GM21723 (cell line): ENCODE measurements at regions not wholly inside any gene's neighbourhood (a gene's known extent, or its start where the extent isn't known, plus 50 kb on each side); places are given as distances from the start of the nearest gene placed in this dataset.
"Not testable (repeated sequence)": the region's sequence is repeated elsewhere in the genome, so short reads cannot be mapped to it uniquely, and the experiment has no call there.

ENCODE experiments used
- ATAC-seq: cut with Tn5 transposase; IDR thresholded peaks from one replicate; pipeline ENCODE4 v1.9.1; 2021; ENCODE audit warnings: mild to moderate bottlenecking, moderate library complexity; ENCODE audit not compliant: unreplicated experiment

DNA sequence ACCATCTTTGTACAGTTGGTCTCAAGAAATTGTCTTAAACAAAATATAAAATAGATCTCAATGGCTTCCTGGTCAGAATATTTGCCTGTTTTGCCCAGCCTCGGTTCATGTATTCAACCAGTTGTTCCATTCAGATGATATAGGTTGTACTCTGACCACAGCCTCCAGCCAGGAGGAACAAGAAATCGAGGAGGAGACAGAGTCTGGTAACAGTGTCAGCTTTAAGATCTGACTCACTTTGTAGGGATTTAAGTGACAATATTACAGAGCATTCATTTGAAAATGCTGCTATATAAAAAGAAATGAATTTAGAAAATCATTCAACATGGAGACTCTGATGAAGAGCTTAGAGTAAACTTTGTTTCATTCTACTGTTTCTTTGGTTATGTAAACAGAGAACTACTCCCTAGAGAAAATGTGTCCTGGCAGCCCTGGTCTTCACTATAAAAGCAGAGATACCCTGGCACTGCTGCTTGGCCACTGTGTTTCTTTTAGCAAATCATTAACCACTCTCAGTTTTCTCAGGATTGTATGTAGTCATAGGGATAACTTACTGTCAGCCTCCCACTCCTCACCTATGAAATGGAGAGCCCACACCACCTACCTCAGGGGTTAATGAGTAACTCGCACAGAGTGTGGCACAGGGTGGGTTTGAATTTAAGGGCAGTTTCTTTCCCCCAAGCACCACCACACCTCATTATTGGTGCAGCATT lies 53.5 kb downstream of the PAGE2 start:
- no peak for ATAC-seq

DNA sequence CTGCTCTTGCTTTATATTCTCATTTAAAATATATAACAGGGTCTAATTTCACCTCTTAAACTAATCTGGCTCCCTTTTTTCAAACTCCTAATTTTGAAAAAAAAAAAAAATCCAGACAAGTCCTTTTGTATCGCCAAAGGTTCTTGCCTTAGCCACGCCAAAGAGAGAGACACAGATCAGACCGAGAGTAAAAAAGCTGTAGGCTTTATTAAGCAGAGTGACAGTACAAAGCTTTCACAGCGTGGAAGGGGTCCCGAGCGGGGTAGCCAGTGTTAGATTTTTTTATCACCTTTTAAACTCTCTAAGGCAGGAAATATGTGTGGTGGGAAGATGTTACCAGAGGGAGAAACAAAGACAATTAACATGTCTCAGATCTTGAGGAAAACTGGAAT lies 54.1 kb downstream of the PAGE2 start:
- no peak for ATAC-seq

DNA sequence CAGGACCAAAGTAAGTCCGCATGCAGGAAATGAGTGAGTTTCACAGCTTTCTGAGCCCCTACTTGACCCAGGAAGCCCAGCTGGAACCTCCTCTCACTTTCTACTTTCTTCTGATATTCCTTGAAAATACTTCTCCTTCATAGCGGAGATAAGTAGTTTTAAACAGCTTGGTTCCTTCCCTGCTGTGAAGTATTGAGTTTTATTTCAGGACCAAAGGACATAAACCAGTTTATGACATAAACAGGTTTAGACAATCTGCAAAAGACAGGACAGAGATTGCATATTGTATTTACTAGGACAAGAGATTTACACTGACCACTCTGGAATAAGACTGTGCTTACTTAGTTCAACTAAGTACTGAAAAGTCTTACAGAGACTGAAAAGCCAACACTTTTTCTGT lies 54.8 kb downstream of the PAGE2 start:
- ATAC-seq = no peak

DNA sequence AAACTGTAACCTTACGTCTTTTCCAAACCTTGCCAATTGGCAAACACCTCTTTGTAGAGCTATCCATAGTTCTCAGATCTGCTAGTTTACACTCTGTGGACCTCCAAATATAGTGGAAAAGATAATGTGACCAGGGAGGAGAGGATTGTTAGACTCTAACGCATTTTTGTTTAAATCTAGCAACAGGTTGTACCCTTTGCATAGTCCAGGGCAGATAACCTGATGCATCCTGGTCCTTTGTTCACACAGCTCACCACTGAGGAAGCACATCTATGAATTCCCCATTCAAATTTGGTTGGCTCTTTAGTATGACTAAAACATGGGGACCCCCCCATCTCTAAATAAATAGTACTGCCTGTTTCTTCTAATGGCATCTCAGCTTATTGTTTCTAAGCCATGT lies 55.9 kb downstream of the PAGE2 start:
- no peak for ATAC-seq

DNA sequence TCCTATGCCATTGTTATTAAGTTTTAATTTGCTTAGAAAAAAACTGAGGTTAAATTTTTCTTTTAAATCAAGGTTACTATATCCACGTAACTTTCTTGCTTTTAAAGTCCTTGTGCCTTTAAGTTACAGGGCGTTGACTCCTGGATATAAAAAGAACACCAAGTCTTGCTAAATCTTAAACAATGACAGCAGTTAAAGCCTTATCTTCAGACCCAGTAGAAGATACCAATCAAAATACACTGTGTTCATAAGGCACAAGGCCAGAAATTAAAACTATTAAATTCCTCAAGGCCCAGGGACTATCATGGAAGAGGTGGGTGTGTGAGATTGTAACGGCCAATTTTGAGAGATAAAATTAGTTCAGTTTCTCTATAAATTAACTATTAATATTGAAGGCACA lies 60.4 kb downstream of the PAGE2 start:
- ATAC-seq = no peak

DNA sequence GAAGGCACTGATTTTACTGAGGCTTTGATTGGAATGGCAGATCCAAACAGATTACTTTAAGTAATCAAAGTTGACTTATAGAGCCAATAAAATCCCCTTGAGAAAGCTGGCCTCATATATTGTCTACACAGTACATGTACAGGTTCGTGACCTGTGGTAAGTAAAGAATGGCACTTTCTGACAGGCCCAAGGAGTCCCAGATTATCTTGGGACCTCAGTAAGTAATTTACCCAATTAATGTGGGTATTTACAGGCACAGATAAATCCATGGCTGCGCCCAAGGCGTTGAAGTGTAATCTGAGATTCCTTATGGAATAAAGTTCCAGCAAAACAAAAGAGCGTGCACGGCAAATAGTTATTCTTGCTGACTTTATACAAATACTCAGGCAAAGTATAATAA lies 62.4 kb downstream of the PAGE2 start:
- ATAC-seq = no peak

DNA sequence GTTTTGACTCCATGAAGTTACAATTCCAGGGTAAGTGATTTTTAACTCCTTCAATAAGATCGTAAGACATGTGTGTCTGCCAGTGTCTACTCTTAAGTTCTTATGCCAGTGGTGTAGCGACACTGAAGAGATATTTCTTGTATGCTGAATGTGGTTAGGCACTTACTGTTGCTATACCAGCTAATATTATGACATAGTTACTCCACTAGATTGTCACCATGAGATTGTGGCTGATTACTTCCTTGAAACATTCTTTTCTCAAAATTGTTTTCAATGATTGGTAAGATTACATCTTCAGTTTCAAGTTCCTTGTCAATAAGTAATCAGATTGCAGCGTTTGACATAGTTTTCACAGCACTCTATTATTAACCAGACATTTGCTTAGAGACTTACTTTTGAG lies 60.6 kb upstream of the PAGE5 start:
- ATAC-seq = no peak

DNA sequence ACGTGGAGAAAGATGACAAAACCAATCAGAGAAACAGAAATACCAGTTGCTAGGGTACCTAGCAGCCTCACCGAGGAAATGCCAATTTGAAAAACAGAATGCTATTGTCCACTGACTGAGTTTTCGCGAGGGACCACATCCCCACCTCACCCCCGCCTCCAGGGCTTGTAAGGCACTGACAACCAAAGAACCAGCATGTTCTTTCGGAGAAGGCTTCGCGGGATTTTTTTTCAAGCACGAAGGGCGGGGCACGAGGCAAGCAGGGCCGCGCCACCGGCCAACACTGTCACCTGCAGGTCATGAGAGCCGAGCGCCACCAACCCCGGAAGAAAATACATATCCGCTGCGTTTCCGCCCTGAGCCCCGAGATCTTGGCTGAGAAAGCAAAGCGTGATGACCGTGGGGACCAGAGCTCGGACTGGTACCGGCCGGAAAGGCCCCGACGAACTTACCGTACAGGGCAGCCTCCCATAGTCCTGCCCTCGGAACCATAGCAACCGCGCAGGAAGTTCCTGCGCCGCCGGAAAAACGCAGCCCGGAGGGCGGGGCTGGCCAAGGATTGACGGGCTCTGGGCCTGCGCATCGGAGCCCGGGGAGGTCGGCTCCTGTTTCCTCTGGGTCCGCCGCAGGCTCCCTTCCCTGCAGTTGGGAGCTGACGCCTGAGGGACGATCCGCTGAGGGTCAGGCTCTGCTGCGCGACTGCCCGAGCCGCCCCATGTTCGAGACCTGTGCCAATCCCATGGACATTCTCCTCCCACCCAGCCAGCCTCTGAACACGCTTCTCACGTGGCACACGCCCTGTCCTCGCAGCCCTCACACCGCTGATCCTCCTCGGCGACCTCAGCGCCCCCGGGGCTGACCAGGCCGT lies 59.2 kb upstream of the PAGE5 start:
- ATAC-seq = peak; percentile 94

DNA sequence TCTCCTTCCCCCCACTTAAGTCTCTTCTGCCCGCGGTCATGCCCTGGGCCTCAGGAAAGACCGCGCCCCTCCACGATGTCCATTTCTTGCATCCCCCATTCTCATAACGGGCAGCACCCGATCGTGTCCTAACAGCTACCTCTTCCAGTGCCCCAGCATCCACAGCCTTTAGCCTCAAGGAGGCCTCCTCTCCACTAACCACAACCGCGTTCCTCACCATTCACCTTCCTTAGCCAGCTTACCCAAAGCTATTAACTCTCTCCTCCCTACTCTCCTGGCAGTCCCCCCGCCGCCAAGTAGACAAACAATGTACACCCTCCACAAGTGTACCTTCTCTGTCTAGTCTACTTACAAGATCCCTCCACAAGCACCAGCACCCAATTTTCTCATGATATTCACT lies 58.6 kb upstream of the PAGE5 start:
- ATAC-seq = no peak

DNA sequence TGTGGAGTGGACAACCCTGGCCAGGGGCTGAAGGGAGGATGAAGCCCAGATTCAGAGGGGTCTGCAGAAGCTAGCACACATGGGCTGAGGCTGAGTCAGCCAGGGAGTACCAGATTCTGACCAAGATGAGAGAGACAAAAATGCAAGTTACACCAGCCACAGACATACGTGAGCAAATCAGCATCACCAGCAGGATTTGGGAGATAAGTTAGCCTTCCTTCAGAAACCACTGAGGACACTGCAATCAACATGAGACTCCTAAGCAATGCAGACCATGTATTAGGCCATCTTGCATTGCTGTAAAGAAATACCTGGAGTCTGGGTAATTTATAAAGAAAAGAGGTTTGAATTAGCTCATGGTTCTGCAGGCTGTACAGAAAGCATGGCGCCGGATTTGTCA lies 57.0 kb upstream of the PAGE5 start:
- ATAC-seq = no peak

DNA sequence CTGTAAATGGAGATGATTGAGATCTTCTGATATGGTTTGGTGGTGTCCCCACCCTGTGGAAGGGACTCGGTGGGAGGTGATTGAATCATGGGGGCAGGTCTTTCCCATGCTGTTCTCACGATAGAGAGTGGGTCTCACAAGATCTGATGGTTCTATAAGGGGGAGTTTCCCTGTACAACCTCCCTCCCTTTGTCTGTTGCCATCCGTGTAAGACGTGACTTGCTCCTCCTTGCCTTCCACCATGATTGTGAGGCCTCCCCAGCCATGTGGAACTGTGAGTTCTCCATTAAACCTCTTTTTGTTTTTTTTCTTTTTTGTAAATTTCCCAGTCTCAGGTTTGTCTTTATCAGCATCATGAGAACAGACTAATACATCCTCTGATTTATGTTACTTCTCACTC lies 55.1 kb upstream of the PAGE5 start:
- ATAC-seq = not testable (repeated sequence)

DNA sequence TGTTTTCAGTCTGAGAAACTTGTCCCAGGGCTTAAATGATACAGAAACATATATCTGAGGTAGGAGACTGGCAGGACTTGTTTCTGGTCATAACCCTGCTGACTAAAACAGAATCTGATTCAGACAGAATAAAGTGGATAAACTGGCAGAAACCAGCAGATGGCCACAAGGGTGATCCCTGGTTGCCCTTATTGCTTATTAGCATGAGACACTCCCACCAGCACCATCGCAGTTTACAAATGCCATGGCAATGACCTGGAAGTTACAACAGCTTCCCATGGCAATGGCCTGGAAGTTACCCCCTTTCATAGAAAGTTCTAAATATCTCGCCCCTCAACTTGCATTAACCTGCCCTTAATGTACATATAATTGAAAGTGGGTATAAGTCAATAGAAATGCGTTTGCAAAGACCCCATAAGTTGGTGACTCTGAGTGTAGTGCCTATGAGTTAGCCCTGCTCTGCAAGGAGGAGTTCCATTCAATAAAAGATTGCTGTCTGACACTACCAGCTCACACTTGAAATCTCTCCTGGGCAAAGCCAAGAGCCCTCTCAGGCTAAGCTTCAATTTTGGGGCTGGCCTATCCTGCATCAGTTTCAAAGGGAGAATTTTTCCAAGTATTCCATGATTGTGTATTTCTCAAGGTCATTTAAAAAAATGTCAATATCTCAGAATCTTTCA lies 52.9 kb upstream of the PAGE5 start:
- ATAC-seq = no peak

DNA sequence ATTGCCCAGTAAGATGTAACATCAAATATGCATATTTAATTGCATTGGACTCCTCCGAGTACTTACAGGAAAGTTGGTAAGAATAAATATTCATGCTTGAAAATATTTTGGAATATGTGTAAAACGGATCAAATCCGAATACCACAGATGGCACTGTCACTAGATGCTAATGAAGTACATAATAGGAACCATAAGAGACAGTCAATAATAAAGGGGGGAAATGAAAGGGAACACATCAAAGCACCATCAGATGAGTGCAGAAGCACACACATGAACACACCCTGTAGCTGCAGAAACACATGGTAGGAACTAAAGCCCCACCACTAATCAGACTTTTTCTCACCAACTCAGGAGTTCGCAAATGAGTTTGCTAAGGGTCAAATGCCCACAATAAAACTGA lies 52.2 kb upstream of the PAGE5 start:
- no peak for ATAC-seq

DNA sequence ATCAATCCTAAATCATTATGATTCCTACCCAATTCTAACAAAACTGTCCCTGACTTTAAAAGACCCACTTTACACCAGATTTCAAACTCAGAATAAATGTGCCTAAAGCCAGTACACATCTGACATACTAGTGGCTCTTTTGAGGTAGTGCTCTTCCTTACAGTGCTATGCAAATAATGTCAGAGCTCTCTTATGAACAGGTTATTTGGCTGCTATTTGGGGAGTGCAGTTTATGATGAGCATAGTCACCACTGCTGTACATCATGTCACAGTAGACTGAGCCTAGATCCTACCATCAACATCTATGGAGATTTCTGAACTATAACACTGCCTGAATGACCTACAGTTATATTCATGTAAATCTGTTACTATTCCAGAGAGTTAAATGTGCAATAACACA lies 50.4 kb upstream of the PAGE5 start:
- no peak for ATAC-seq
